Neural progenitor cell (in vitro differentiated cells): ENCODE measurements at regions not wholly inside any gene's neighbourhood (a gene's known extent, or its start where the extent isn't known, plus 50 kb on each side); places are given as distances from the start of the nearest gene placed in this dataset.
A peak's percentile ranks its signal among the peaks of the same experiment; 100 is the strongest.

Source experiments
- DNase-seq: peaks from one replicate; pipeline ENCODE4 v3.0.0-alpha.2; 2016; ENCODE audit warnings: low spot score
- H2AFZ ChIP-seq: fragments of 200-600 bp; sonication (generic); replicated peaks from 2 replicates; pipeline ENCODE4 v1.6.1; 2016; ENCODE audit warnings: antibody characterized with exemption
- H3F3A ChIP-seq: fragments of 200-600 bp; sonication (generic); 2 replicates; pipeline ENCODE4 v1.6.1; 2016; ENCODE audit warnings: antibody characterized with exemption, low read depth
- H3K27ac ChIP-seq: fragments of 200-600 bp; sonication (generic); 2 replicates; pipeline ENCODE4 v1.5.1; 2016; ENCODE audit warnings: mild to moderate bottlenecking
- H3K27me3 ChIP-seq: fragments of 200-600 bp; sonication (generic); 2 replicates; pipeline ENCODE4 v1.6.1; 2016; ENCODE audit warnings: mild to moderate bottlenecking, moderate library complexity
- H3K36me3 ChIP-seq: fragments of 200-600 bp; sonication (generic); 2 replicates; pipeline ENCODE4 v1.5.1; 2016
- H3K4me1 ChIP-seq: fragments of 200-600 bp; sonication (generic); 2 replicates; pipeline ENCODE4 v1.6.1; 2016; ENCODE audit warnings: mixed run types
- H3K4me2 ChIP-seq: fragments of 200-600 bp; sonication (generic); 2 replicates; pipeline ENCODE4 v1.6.1; 2016
- H3K4me3 ChIP-seq: fragments of 200-600 bp; sonication (generic); 2 replicates; pipeline ENCODE4 v1.5.1; 2016
- H3K79me2 ChIP-seq: fragments of 200-600 bp; sonication (generic); 2 replicates; pipeline ENCODE4 v1.6.1; 2016; ENCODE audit warnings: low read depth
- H3K9ac ChIP-seq: fragments of 200-600 bp; sonication (generic); 2 replicates; pipeline ENCODE4 v1.6.1; 2016
- H3K9me3 ChIP-seq: fragments of 200-600 bp; sonication (generic); 2 replicates; pipeline ENCODE4 v1.5.1; 2016; ENCODE audit warnings: low read depth
- H4K20me1 ChIP-seq: fragments of 200-600 bp; sonication (generic); 2 replicates; pipeline ENCODE4 v1.6.1; 2016; ENCODE audit warnings: low read depth
- H3K27ac Mint-ChIP-seq: 3 replicates; pipeline ENCODE4 v1.8.0; 2021; ENCODE audit warnings: mixed read lengths
- H3K27me3 Mint-ChIP-seq: 2 replicates; pipeline ENCODE4 v1.8.0; 2022; ENCODE audit warnings: low read depth, mild to moderate bottlenecking, inconsistent platforms, moderate library complexity, mixed read lengths; ENCODE audit not compliant: insufficient read depth
- H3K36me3 Mint-ChIP-seq: 3 replicates; pipeline ENCODE4 v1.8.0; 2021; ENCODE audit warnings: mixed read lengths
- H3K4me1 Mint-ChIP-seq: 3 replicates; pipeline ENCODE4 v1.8.0; 2021; ENCODE audit warnings: mixed read lengths
- H3K4me3 Mint-ChIP-seq: 3 replicates; pipeline ENCODE4 v1.8.0; 2021; ENCODE audit warnings: mild to moderate bottlenecking, moderate library complexity, mixed read lengths
- H3K9me3 Mint-ChIP-seq: 3 replicates; pipeline ENCODE4 v1.8.0; 2020; ENCODE audit warnings: mixed read lengths
- EZH2 ChIP-seq: fragments of 200-600 bp; sonication (generic); IDR thresholded peaks from 2 replicates; pipeline ENCODE4 v1.6.1; 2017; ENCODE audit warnings: antibody characterized with exemption, mild to moderate bottlenecking, moderate library complexity
- EZH2phosphoT487 ChIP-seq: fragments of 200-600 bp; sonication (generic); IDR thresholded peaks from 2 replicates; pipeline ENCODE4 v1.6.1; 2017; ENCODE audit warnings: antibody characterized with exemption
- TF ChIP-seq, protein P1 (sequence below): fragments of 200-600 bp; sonication (generic); IDR thresholded peaks from 2 replicates; pipeline ENCODE4 v1.5.1; 2017; ENCODE audit warnings: antibody characterized with exemption, mild to moderate bottlenecking

DNA sequence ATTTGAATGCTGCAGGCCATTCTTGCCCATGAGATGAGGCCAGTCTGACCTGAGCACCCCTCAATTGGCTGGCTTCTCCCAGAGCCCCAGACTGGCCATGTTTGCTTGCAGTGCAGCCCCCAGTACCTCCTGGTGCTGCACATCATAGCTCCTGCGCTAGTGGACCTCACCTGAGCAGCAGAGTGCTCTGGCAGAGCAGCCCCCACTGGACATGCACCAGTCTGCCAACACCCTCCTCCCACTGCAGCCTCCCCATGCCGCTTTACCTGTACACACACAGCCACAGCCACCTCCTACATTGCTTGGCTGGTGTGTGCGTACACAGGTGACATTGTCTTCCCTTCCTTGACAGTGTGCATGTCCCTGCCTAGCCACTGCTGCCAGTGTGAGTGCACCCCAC lies 940.2 kb downstream of the EFNA5 start:
- Mint-ChIP-seq H3K27me3 (peaks cover 2% of the 10 kb centered on the region), H3K9me3 (peaks cover 28% of the 10 kb centered on the region), H3K27ac (no peak overlapping the region), H3K4me3 (no peak overlapping the region), H3K36me3 (peaks cover 6% of the 10 kb centered on the region), H3K4me1 (no peaks in the 10 kb centered on the region)
- Histone ChIP-seq H3K27ac (no peak overlapping the region), H3K4me3 (no peak overlapping the region), H3F3A (no peaks in the 10 kb centered on the region), H4K20me1 (no peaks in the 10 kb centered on the region), H3K9ac (no peak overlapping the region), H3K27me3 (no peaks in the 10 kb centered on the region), H2AFZ (no peak overlapping the region), H3K4me1 (no peaks in the 10 kb centered on the region), H3K36me3 (no peaks in the 10 kb centered on the region), H3K79me2 (no peaks in the 10 kb centered on the region), H3K4me2 (no peak overlapping the region), H3K9me3 (no peaks in the 10 kb centered on the region)
- no peak for TF ChIP-seq EZH2
- TF ChIP-seq EZH2phosphoT487: no peak
- TF ChIP-seq, protein P1, sequence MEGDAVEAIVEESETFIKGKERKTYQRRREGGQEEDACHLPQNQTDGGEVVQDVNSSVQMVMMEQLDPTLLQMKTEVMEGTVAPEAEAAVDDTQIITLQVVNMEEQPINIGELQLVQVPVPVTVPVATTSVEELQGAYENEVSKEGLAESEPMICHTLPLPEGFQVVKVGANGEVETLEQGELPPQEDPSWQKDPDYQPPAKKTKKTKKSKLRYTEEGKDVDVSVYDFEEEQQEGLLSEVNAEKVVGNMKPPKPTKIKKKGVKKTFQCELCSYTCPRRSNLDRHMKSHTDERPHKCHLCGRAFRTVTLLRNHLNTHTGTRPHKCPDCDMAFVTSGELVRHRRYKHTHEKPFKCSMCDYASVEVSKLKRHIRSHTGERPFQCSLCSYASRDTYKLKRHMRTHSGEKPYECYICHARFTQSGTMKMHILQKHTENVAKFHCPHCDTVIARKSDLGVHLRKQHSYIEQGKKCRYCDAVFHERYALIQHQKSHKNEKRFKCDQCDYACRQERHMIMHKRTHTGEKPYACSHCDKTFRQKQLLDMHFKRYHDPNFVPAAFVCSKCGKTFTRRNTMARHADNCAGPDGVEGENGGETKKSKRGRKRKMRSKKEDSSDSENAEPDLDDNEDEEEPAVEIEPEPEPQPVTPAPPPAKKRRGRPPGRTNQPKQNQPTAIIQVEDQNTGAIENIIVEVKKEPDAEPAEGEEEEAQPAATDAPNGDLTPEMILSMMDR: no peak
- DNase-seq: no peak

DNA sequence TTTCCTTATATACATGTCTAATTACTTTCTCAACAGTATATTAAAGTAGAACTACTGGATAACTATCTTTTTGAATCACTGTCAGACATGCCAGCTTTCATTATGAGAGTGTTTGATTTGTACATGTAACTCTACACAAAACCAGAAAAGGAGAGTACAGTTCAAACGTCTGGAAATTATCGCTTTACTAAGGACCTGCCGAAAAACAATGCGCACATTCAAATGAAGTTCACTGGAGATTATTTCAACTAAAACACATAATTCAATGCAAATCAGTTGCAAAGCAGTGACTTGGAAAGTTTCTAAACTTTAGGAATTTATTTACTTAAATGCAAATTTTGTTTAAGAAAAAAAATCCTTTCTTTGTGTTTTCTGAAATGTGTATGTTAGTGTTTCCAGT lies 942.5 kb downstream of the EFNA5 start:
- Histone ChIP-seq H3K27me3 (no peaks in the 10 kb centered on the region), H3K9me3 (no peaks in the 10 kb centered on the region), H2AFZ (no peak overlapping the region), H3K4me3 (no peak overlapping the region), H3F3A (no peaks in the 10 kb centered on the region), H3K4me1 (no peaks in the 10 kb centered on the region), H3K36me3 (no peaks in the 10 kb centered on the region), H3K4me2 (no peak overlapping the region), H3K27ac (no peak overlapping the region), H3K9ac (no peak overlapping the region), H4K20me1 (no peaks in the 10 kb centered on the region), H3K79me2 (no peaks in the 10 kb centered on the region)
- TF ChIP-seq, protein P1: no peak
- TF ChIP-seq EZH2: no peak
- no peak for TF ChIP-seq EZH2phosphoT487
- no peaks in the 10 kb centered on the region for H3K4me1 Mint-ChIP-seq
- no peak for DNase-seq
- H3K36me3 Mint-ChIP-seq: peaks cover 3% of the 10 kb centered on the region
- H3K4me3 Mint-ChIP-seq: no peak overlapping the region
- peaks cover 13% of the 10 kb centered on the region for H3K9me3 Mint-ChIP-seq
- H3K27me3 Mint-ChIP-seq: peaks cover 2% of the 10 kb centered on the region
- no peak overlapping the region for H3K27ac Mint-ChIP-seq

DNA sequence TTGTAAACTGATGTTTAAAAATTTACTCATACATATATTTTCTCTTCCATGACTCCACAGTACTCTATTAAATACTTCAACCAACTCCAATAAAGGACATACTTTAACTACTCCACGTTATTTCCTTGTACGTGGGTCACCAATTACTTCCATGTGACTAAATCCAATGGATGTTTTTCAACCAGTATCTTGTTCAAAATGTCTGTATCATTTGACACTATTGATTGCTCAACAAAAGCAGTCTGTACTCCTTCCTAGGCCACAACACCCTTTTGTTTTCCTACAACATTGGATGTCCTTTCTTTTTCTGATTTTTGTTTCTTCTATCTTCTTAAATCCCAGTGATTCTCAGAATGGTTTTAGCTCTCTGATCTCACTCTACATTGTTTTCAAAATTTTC lies 943.7 kb downstream of the EFNA5 start:
- H3K9me3 ChIP-seq: no peaks in the 10 kb centered on the region
- H3K4me1 Mint-ChIP-seq: no peaks in the 10 kb centered on the region
- no peaks in the 10 kb centered on the region for H3K79me2 ChIP-seq
- H3K4me3 Mint-ChIP-seq: no peak overlapping the region
- H3K4me3 ChIP-seq: no peak overlapping the region
- H3K27me3 ChIP-seq: no peaks in the 10 kb centered on the region
- H3K4me1 ChIP-seq: no peaks in the 10 kb centered on the region
- H3F3A ChIP-seq: no peaks in the 10 kb centered on the region
- no peak overlapping the region for H3K4me2 ChIP-seq
- TF ChIP-seq EZH2: no peak
- DNase-seq: no peak
- no peak overlapping the region for H3K9ac ChIP-seq
- no peaks in the 10 kb centered on the region for H4K20me1 ChIP-seq
- H3K27ac Mint-ChIP-seq: no peak overlapping the region
- H3K36me3 ChIP-seq: no peaks in the 10 kb centered on the region
- no peak overlapping the region for H3K27ac ChIP-seq
- peaks cover 2% of the 10 kb centered on the region for H3K27me3 Mint-ChIP-seq
- H2AFZ ChIP-seq: peak overlapping the region; percentile 12
- H3K36me3 Mint-ChIP-seq: peaks cover 2% of the 10 kb centered on the region
- H3K9me3 Mint-ChIP-seq: peaks cover 3% of the 10 kb centered on the region

DNA sequence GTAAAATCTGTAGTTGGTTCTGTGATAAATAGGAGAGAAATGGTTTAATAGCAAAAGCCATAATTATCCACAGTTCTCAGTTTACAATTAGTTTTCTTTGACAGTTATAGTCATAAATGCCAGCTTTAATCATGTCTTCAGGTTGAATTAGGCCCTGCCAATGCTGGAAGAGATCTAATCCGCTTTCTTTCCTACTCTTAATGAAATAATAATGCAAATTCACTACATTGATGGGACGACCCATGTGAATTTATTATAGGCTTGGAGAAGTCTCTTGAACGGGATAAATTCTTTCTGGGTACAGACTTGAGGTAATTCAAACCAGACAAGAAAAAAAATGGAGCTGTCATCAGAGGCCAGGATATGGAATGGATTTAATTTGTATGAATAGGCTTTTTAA lies 950.4 kb downstream of the EFNA5 start:
- no peak for DNase-seq
- H3K4me1 Mint-ChIP-seq: no peaks in the 10 kb centered on the region
- Histone ChIP-seq H3K4me2 (no peak overlapping the region), H3K4me1 (no peaks in the 10 kb centered on the region), H3K27ac (no peak overlapping the region), H2AFZ (no peak overlapping the region), H3K36me3 (no peaks in the 10 kb centered on the region), H3K4me3 (no peak overlapping the region), H3K27me3 (no peaks in the 10 kb centered on the region), H3K9ac (no peak overlapping the region), H3F3A (no peaks in the 10 kb centered on the region), H3K9me3 (no peaks in the 10 kb centered on the region), H3K79me2 (no peaks in the 10 kb centered on the region), H4K20me1 (no peaks in the 10 kb centered on the region)
- no peaks in the 10 kb centered on the region for H3K36me3 Mint-ChIP-seq
- TF ChIP-seq EZH2 (no peak), EZH2phosphoT487 (no peak)
- TF ChIP-seq, protein P1: no peak
- H3K9me3 Mint-ChIP-seq: peaks cover 8% of the 10 kb centered on the region
- no peak overlapping the region for H3K27ac Mint-ChIP-seq
- H3K4me3 Mint-ChIP-seq: no peak overlapping the region
- H3K27me3 Mint-ChIP-seq: no peaks in the 10 kb centered on the region
